GM18517 (cell line): ENCODE measurements at regions not wholly inside any gene's neighbourhood (a gene's known extent, or its start where the extent isn't known, plus 50 kb on each side); places are given as distances from the start of the nearest gene placed in this dataset.
"Not testable (repeated sequence)": the region's sequence is repeated elsewhere in the genome, so short reads cannot be mapped to it uniquely, and the experiment has no call there.

Experiments used
- ATAC-seq: cut with Tn5 transposase; IDR thresholded peaks from one replicate; pipeline ENCODE4 v1.9.1; 2021; ENCODE audit warnings: mild to moderate bottlenecking, moderate library complexity; ENCODE audit not compliant: unreplicated experiment

DNA sequence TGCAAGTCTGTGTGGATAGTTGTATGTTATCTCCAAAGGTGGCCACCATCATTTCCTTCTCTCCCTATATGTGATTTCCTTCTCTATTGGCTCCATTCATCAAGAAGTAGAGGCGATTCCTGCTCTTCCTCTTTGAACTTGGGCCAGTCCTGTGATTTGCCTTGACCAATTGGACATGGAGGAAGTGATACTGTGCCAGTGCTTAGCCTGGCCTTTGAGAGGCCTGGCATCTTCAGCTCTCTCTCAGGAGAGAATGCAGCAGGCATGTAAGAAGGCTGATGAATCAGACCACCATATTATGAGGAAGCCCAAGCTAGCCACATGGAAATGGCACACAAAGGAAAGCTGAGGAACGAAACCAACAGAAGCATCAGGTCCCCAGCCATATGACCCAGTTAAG is 195.0 kb upstream of the SVIL start:
- no peak for ATAC-seq

DNA sequence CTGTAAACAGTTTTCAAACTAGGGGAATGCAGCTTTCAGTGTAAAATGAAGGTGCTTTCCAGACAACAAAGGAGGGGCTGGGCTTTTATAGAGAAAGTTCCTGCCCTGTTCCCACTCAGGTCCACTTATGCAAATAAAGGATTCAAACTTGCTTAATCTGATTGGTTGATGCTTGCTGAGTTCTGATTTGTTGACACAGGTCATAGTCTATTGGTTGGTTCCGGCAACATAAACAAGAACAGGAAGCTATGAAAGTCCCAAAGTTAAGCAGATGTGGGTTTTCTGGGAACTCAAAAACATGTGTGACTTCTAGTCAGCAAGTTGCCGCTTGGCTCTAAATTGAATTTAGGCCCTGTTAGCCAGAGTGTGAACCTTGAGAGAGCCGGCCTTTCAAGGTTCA is 194.2 kb upstream of the SVIL start:
- ATAC-seq = no peak

DNA sequence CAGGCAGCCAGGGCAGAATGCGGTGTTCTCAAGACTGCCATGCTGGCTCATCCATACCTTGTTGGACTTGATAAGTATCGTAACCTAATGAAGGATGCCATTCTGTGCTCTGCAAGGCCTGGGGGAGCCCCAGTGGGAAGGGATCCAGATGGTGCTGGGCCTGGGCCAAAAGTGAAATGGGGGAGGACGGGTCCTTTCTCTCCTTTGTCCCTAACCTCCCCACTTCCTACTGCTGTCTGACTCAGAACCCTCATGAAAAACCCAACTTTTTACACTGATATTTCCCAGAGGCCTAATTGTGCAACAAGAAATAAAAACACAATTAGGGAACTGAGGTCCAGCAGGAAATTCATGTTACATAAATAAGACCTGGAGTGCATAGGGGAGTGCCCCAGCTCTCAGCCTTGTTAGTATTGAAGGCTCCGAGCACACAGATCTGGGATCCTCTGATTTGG is 193.7 kb upstream of the SVIL start:
- no peak for ATAC-seq

DNA sequence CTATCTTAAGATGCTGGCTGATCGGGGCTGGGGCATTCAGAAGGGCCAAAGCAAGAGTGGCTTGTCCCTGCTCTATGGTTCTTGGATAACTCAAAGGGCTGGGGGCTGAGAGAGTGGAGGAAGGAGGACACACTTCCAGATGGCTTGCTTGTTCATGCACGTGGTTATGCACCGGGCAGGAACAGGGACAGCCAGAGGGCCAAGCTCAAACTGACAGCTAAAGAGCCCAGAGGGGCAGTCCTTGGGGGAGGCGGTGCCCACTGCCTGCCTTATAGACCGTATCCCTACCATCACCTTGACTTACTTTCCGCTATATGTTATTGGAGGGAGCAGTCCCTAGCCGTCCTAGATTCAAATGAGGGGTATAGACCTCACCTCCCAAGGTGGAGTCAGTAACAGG is 192.7 kb upstream of the SVIL start:
- ATAC-seq = no peak

DNA sequence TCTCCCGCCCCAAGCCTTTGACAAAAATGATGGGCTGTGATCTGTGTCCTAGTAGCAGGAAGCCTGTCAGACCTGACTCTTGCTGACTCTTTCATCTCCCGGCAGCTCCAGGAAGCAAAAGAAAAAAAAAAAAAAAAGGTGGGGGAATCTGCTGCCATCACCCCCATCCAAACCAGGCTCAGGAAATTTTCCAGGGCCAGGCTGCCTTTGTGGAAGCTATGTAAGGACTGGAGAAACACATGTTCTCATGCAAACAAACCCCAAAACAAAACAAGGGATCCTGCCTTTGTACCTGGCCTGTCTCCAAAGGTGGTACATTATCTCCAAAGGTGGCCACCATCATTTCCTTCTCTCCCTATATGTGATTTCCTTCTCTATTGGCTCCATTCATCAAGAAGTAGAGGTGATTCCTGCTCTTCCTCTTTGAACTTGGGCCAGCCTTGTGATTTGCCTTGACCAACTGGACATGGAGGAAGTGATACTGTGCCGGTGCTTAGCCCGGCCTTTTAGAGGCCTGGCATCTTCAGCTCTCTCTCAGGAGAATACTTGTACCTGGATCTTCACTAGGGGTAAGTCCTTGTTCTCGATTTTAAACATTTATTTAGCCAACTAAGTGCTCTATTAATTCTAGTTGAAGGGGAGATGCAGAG is 192.2 kb upstream of the SVIL start:
- no peak for ATAC-seq

DNA sequence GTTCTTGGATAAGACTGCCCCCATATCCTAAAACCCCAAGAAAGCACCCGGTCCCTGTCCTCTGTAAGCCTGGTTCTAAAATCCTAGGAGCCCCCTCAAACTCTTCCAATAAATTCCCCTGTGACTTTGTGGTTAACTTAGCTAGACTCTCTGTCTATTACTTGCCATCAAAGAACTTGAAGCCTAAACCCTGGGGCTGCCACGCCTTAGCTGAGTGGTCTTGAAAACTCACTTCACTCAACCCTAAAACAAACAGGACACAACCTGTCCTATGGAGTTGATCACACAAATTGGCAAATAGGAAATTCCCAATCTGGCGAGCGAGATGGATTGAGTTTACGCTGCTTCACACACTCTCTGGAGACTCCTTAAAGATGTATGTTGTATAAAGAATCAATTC is 191.4 kb upstream of the SVIL start:
- ATAC-seq = no peak

DNA sequence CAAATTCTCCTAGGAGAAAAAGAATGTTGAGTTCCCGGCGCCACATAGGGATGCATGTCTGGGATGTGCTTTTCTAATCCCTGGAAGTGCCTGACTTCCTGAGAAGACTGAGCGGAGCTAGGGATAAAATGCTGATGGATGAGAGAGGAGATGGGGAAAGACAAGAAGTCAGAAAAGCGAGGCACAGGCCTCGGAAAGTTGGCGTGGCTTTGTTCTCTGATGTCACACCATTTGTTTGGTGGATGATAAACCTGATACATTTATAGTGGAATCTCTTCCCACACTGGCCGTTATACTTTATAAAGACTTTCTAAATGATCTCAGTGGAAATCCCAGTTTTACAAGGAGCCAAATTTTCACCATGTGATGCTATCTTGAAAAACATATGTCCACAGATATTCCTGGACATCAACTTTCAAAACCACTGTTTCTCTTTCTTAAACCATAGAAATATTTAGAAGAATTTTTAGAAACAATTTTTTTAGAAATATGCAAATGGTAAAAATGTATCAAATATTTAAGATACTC is 188.8 kb upstream of the SVIL start:
- no peak for ATAC-seq

DNA sequence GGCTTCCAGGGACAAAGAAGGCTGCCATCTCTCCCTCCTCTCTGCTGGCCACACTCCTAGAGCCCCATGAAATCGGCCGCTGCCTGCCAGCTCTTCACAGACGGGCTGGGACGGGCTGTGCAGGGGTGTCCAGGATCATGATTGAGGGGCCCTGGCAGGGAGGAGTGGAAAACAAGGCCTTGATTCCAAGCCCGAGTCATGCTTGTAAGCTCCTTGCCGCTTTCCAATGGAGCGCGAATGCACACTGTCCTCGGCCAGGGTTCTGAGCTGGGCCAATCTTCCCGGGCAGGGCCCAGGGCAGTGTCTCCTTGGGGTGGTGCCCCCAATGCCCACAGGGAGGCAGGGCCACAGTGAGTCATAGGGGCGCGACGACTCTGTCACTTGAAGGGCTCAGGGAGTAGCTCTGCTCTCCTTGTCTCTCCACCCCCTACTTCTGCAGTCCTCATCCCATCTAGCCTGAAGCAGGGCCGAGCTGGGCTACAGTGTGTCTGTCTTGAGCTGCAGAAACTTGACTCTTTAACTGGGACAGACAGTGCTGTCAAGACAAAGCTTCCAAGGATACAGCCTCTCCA is 186.2 kb upstream of the SVIL start:
- no peak for ATAC-seq

DNA sequence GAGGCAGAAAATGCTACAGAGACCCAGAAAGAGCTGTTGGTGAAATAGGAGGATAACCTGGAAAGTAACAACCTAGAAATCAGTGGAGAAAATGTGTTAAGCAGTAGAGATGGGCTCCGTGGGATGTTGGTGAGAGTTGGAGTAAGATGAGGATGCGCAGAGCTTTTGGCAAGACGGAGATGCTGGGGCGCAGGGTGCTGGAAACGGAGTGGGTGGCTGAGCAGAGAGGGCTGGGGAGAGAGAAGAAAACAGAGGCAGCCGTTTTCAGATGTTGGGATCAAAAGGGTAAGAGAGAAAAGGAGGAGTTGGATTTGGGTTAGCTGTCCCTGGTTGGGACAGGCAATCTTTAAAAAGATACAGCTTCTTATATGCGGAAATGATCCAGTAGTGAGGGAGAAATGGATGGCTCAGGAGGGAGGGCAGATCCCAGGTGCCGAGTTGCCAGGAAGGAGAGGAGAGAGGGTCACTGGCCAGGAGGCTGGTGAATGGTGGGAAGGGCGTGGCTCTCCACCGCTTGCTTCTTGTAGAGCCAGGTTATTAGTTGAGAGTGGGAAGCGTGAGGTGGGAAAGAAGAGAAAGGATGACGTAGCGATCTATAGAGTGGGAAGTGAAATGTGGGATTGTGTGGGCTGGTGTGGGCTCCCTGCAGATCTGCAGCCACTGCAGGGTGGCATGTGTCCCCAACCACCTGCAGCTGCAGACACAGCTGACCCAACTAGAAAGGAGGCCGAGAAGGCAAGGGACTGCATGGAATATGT is 182.2 kb upstream of the SVIL start:
- ATAC-seq = no peak

DNA sequence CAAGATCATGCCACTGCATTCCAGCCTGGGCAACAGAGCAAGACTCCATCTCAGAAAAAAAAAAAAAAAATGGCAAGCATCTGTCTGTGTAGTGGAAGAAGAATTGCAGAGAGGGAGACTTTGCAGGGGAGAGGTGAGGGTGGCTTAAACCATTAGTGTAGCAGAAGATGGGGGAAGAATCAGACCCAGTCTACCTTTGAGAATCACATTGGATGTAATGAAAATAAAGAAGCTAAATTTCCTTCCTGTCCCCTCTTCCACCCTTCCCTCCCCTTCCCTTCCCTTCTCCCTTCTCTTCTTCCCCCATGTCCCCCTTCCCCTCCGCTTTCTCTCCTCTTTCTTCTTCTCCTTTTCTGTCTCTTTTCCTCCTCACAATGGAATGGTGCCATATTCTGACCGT is 180.8 kb upstream of the SVIL start:
- ATAC-seq = no peak

DNA sequence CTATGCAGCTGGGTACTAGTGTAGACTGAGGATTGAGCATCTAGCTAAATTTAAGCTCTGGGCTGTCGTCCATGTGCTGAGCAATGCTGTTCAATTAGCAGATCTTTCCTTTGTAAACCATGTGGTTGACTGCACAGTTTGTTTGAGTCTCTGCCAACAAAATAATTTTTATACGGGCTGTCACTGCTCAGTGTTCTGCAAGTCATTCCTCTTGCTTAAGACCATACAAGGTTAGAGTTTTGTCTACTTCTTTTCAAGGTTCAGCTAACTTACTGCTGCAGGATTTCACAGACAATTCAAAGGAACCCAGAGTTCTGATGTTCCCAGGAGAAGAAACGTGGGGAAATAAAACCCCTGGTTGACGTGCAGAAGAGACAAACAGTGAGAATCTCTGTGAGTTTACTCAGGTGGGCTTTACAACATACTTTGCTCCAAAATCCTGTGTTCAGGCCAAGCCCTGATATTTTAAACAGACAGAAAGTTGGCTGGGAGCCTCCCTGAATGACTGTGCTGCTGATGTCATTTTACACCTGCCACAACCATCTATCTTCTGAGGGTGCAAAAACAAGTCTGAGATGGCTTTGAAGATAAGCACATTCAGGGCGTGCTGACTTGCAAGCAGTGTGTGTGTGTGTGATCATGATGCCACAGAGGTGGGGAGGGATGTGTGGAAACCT is 177.1 kb upstream of the SVIL start:
- no peak for ATAC-seq

DNA sequence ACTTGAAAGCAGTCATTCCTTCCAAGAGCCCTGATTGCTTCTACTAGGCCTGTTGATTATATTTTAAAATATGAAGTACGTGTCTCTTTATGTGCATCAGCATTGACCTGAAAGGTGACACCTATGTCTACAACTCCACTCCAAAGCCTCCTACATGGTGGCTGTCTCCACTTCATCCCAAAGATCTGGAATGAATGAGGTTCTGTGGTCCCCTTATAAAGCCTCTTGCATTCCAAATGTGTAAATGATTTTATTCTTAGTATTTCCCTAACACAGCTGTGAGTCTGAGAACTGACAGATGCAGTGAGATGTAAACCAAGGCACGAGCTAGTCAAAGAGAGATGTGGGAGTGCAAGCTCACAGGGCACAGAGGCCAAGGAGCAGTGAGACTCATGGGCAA is 176.0 kb upstream of the SVIL start:
- no peak for ATAC-seq

DNA sequence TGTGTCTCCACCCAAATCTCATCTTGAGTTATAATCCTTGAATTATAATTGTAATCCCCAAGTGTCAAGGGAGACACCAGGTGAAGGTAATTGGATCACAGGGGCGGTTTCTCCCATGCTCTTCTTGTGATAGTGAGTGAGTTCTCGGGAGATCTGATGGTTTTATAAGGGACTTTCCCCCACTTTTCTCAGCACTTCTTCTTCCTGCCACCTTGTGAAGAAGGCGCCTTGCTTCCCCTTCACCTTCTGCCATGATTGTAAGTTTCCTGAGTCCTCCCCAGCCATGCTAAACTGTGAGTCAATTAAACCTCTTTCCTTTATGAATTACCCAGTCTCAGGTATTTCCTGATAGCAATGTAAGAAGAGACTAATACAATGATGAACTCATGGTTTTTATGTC is 175.5 kb upstream of the SVIL start:
- ATAC-seq = not testable (repeated sequence)

DNA sequence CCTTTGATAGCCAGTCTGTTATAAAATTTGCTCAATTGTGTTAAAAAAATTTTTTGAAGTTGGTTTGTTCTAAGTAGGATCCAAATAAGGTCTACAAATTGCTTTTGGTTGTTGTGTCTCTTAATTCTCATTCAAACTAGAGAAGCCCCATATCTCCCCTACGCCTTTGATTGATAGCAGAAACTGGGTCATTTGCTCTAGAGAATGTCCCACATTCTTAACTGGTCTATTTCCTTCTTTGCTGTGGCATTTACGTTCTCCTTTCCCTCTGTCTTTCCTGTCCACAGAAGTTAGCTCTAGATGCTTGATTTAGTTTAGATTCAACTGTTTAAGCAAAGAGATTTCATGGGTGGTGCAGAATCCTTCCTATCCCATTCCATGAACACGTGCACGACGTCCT is 174.6 kb upstream of the SVIL start:
- no peak for ATAC-seq

DNA sequence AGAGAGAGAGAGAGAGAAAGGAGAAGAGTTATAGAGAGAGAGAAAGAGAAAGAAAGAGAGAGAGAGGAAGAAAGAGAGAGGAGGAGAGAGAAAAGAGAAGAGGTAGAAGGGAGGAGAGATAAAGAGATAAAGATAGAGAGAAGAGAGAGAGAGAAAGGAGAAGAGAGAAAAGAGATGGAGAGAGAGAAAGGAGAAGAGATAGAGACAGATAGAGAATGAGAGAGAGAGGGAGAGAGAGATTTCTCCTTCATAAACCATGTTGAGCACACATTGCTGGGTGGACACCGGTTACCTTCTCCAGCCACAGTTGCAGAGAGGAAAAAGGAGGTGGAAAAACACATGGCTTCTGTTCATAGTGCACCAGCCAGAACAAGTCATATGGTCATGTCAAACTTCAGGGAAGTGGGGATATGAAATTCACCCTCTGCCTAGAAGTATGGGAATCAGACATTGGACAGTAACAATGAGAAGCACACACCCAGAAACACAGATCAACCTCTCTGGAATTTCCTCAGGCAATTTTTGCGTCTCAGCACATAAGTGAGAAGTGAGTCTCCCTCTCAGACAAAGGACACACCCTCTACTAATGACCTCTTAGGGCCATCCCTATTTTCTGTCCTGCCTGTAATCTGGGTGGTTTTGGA is 172.5 kb upstream of the SVIL start:
- ATAC-seq = no peak

DNA sequence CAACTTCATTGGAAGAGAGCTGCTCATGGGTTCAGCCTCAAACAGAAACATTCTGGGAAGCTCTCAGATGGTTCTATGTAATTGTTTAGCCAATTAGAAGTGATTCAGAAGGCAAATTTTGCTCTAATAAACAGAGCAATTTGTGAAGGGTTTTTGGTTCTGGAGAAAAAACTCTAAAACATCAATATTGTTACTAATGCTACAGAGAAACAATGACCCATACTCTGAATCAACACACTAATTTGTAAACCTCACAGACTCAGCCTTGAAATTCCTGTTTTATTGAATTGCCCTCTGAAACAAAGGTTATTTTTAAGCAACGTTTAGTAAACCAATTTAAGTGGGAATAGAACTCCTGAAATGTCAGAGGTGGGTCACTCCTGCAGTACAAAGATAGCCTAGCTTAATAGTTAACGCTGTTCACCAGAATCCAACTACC is 171.6 kb upstream of the SVIL start:
- ATAC-seq = no peak

DNA sequence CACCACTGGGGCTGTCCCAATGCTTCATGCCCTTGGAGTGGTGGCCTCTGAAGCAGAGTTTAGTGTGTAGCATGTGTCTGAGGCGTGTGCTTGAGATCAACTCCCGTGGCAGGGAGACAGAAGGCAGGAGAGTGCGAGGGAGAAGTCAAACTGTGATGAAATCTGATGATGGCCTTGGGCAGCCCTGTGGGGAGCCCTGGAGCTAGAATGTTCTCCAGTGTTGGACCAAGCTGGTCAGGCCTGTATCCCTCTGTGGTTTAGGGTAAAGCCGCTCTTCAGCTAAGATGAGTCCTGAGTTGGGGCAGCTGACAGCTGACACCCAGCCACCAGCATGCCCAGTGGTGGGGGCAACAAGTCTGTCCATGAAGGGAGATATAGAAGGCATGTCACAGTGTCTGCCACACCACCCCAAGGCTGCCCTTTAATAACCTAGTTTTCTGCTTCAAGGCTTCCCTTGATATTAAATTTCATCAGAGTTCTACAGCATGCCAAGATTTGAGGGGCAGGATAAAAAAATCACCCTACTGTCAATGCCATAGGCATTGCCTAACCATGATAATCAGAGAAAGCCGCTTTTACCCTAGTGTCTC is 170.5 kb upstream of the SVIL start:
- no peak for ATAC-seq

DNA sequence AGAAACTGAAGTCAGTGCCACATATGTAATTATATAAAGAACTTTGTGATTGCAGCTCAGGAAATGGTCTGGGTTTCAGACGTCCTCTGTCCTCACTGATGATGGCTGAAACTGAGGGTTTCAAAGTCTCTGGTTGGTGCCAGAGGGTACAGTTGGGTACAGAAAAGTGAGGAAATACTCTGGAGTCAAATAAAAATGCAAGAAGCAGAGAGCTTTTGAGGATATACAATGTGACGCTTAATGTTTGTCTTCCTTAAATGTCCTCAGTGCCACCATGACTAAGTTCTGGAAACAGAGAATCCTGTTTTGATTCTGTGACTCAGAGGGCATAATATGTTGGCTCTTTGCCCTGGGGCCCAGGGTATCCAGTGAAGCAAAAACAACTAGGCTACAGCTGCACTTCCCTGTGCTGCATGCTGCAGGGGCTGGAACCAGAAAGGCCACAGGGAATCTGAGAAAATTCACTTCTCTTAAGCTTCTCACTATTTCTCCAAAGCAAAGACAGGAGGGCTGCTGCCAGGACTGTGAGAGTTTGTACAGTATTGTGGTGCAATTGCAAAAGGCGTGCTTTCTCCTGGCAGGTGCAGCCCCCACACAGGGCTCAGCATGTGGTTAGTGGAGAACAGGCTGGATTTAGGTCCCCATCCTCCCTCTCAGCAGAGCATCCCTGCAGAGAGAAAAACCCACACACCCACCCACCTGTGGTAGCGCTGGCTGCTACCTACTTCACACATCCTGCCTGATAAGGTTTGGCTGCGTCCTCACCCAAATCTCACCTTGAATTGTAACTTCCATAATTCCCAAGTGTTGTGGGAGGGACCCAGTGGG is 169.5 kb upstream of the SVIL start:
- ATAC-seq = no peak

DNA sequence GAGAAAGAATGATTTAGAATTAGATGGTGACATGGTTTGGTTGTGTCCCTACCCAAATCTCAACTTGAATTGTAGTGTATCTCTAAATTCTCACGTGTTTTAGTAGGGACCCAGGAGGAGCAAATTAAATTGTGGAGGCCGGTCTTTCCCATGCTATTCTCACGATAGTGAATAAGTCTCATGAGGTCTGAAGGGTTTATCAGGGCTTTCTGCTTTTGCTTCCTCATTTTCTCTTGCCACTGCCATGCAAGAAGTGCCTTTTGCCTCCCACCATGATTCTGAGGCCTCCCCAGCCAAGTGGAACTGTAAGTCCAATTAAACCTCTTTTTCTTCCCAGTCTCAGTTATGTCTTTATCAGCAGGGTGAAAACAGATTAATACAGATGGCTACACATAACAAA is 167.4 kb upstream of the SVIL start:
- no peak for ATAC-seq
